SU-DHL-6 (cell line): ENCODE measurements at regions not wholly inside any gene's neighbourhood (a gene's known extent, or its start where the extent isn't known, plus 50 kb on each side); places are given as distances from the start of the nearest gene placed in this dataset.

ENCODE experiments used
- H2AFZ ChIP-seq: fragments of 200-600 bp; sonication (generic); 2 replicates; pipeline ENCODE4 v1.6.1; 2014; ENCODE audit warnings: low read depth, mild to moderate bottlenecking, moderate library complexity, mixed read lengths, antibody characterized with exemption, low read length; ENCODE audit not compliant: severe bottlenecking
- H3F3A ChIP-seq: fragments of 200-600 bp; shearing (Covaris generic); 2 replicates; pipeline ENCODE4 v1.6.0; 2016; ENCODE audit warnings: antibody characterized with exemption, mild to moderate bottlenecking; ENCODE audit not compliant: insufficient read depth
- H3K27ac ChIP-seq: fragments of 200-600 bp; sonication (generic); 2 replicates; pipeline ENCODE4 v1.5.1; 2016; ENCODE audit warnings: low read depth, mild to moderate bottlenecking, low read length, moderate library complexity, mixed read lengths
- H3K27me3 ChIP-seq: fragments of 200-600 bp; sonication (generic), shearing (Covaris generic); 2 replicates; pipeline ENCODE4 v1.6.0; 2014; ENCODE audit warnings: mild to moderate bottlenecking, low read length
- H3K36me3 ChIP-seq: fragments of 200-600 bp; sonication (generic); 2 replicates; pipeline ENCODE4 v1.6.1; 2014; ENCODE audit warnings: mild to moderate bottlenecking, low read length, mixed read lengths
- H3K4me2 ChIP-seq: fragments of 300-600, 200-600 bp; shearing (Covaris generic), sonication (generic); 2 replicates; pipeline ENCODE4 v1.6.0; 2014; ENCODE audit warnings: low read length, low read depth, mild to moderate bottlenecking; ENCODE audit not compliant: poor library complexity, severe bottlenecking
- H3K4me3 ChIP-seq: fragments of 200-600 bp; sonication (generic); 2 replicates; pipeline ENCODE4 v1.5.1; 2014; ENCODE audit warnings: antibody characterized with exemption, low read length, mild to moderate bottlenecking, mixed read lengths; ENCODE audit not compliant: insufficient read depth, poor library complexity, severe bottlenecking
- H3K79me2 ChIP-seq: fragments of 200-600 bp; sonication (generic); 2 replicates; pipeline ENCODE4 v1.6.1; 2014; ENCODE audit warnings: mild to moderate bottlenecking, low read length, moderate library complexity; ENCODE audit not compliant: insufficient read depth
- H3K9ac ChIP-seq: fragments of 200-600 bp; sonication (generic); 2 replicates; pipeline ENCODE4 v1.7.0; 2014; ENCODE audit warnings: mild to moderate bottlenecking, low read length
- H3K9me2 ChIP-seq: fragments of 200-600 bp; sonication (generic); replicated peaks from 2 replicates; pipeline ENCODE4 v1.6.1; 2014; ENCODE audit warnings: low read length; ENCODE audit not compliant: insufficient read depth
- H3K9me3 ChIP-seq: fragments of 200-600 bp; sonication (generic); 2 replicates; pipeline ENCODE4 v1.6.1; 2014; ENCODE audit warnings: low read length, mixed read lengths; ENCODE audit not compliant: insufficient read depth
- H4K20me1 ChIP-seq: fragments of 200-600 bp; sonication (generic); 2 replicates; pipeline ENCODE4 v1.6.1; 2014; ENCODE audit warnings: low read depth, mild to moderate bottlenecking, antibody characterized with exemption, low read length, moderate library complexity, mixed read lengths
- EZH2phosphoT487 ChIP-seq: fragments of 200-600 bp; sonication (generic), shearing (Covaris generic); conservative IDR thresholded peaks from 2 replicates; pipeline ENCODE4 v1.6.1; 2018; ENCODE audit warnings: mild to moderate bottlenecking, antibody characterized with exemption, low read length, moderate library complexity, mixed read lengths
- TF ChIP-seq, protein P1 (sequence below): fragments of 200-600 bp; sonication (generic); IDR thresholded peaks from one replicate; pipeline ENCODE4 v1.5.1; 2017; ENCODE audit warnings: antibody characterized with exemption, mild to moderate bottlenecking, low read length, moderate library complexity; ENCODE audit not compliant: insufficient read depth, poor library complexity, severe bottlenecking

DNA sequence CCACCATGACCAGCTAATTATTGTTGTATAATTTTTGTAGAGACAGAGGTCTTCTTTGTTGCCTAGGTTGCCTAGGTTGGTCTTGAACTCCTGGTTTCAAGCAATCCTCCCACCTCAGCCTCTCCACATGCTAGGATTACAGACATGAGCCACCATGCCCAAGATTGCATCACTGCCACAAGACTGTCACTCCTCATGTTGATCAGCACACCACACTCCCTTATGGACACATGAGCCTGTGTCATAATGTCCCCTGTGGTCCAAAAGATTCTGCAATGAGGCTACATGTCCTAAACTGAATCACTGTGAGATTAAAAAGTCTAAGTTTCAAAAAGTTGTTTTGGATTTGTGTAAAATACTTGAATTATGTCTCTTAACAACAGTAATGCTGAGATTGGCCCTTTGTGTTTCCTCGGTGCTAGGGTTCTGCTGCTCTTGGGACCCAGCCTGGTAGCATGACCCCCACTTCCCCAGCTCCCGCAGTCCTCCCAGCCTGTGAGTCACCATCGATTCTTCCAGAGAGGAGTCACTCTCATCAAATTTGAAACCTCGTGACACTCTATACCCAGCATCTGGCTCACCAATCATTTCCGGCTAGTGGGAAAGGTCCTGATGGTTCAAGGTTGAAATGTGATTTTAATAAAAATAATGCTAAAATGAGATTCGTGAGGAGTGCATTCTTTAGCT is 890.9 kb downstream of the VRK1 start:
- Histone ChIP-seq H3K79me2 (no peaks in the 10 kb centered on the region), H3K27me3 (no peaks in the 10 kb centered on the region), H3K4me2 (no peak overlapping the region), H3K4me3 (no peak overlapping the region), H3K9me2 (no peaks in the 10 kb centered on the region), H3F3A (no peaks in the 10 kb centered on the region), H2AFZ (no peak overlapping the region), H3K36me3 (no peaks in the 10 kb centered on the region), H4K20me1 (no peaks in the 10 kb centered on the region), H3K9me3 (no peaks in the 10 kb centered on the region), H3K27ac (no peak overlapping the region), H3K9ac (no peak overlapping the region)
- TF ChIP-seq, protein P1, sequence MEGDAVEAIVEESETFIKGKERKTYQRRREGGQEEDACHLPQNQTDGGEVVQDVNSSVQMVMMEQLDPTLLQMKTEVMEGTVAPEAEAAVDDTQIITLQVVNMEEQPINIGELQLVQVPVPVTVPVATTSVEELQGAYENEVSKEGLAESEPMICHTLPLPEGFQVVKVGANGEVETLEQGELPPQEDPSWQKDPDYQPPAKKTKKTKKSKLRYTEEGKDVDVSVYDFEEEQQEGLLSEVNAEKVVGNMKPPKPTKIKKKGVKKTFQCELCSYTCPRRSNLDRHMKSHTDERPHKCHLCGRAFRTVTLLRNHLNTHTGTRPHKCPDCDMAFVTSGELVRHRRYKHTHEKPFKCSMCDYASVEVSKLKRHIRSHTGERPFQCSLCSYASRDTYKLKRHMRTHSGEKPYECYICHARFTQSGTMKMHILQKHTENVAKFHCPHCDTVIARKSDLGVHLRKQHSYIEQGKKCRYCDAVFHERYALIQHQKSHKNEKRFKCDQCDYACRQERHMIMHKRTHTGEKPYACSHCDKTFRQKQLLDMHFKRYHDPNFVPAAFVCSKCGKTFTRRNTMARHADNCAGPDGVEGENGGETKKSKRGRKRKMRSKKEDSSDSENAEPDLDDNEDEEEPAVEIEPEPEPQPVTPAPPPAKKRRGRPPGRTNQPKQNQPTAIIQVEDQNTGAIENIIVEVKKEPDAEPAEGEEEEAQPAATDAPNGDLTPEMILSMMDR, result no peak
- TF ChIP-seq EZH2phosphoT487, result no peak

DNA sequence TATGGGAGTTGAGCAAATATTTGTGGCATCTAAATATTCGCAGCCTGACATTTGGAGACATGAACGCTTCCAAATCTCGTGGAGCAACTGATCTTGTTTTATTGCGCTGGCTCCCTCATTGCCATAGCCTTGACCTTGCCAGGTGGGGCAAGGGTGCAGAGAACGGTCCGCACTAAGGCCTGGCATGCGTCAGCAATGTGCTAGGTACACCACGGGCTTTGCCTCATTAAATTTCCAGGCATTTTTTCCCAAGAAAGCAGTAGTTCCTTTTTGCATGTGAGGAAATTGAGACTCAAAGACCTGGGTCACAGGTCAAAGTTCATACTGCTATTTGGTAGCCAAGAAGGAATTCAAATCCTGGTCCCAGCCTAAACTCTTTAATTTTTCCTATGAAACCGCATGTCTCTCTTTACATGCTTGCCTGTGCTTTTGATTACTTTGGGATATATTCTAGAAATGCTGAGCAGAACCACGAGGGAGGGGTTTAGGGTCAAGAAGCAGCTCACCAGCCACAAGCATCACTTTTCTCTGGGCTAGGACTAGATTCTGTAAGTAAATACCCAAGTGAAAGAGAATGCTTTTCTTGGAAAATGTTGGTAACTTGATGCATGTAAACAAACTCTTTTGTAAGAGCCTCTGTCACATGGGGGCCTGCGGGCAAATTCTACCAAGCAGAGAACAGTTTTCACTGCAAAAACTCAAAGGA is 891.6 kb downstream of the VRK1 start:
- Histone ChIP-seq H3K36me3 (no peaks in the 10 kb centered on the region), H3K9ac (no peak overlapping the region), H3K27ac (no peak overlapping the region), H3F3A (no peaks in the 10 kb centered on the region), H4K20me1 (no peaks in the 10 kb centered on the region), H3K79me2 (no peaks in the 10 kb centered on the region), H3K27me3 (no peaks in the 10 kb centered on the region), H3K4me2 (no peak overlapping the region), H3K9me3 (no peaks in the 10 kb centered on the region), H3K9me2 (no peaks in the 10 kb centered on the region), H2AFZ (no peak overlapping the region), H3K4me3 (no peak overlapping the region)
- TF ChIP-seq EZH2phosphoT487, result no peak
- TF ChIP-seq, protein P1, result no peak

DNA sequence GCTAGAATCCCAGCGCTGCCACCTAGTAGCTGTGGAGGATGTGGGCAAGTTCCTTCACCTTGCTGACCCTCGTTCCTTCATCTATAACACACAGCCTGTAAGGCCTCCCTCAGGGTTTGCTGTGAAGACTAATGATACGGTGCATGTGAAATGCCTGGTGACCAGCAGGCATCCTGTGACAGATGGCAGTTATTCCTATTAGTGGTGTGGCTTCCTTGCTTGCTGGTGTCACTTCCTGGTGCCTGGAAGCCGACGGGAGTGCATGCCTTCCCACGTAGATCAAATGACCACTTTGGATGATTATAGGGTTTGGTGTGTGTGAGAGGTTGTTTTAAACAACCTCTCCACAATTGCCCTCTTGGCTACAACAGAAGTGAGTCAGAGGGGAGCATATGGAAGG is 894.9 kb downstream of the VRK1 start:
- Histone ChIP-seq H3K36me3 (no peaks in the 10 kb centered on the region), H3K4me3 (no peak overlapping the region), H3K79me2 (no peaks in the 10 kb centered on the region), H3K27me3 (no peaks in the 10 kb centered on the region), H3K9ac (no peak overlapping the region), H3K27ac (no peak overlapping the region), H4K20me1 (no peaks in the 10 kb centered on the region), H3K9me3 (no peaks in the 10 kb centered on the region), H2AFZ (no peak overlapping the region), H3F3A (no peaks in the 10 kb centered on the region), H3K9me2 (no peaks in the 10 kb centered on the region), H3K4me2 (no peak overlapping the region)
- TF ChIP-seq, protein P1, result no peak
- TF ChIP-seq EZH2phosphoT487, result no peak
